ENCODE measurements at regions not wholly inside any gene's neighbourhood (a gene's known extent, or its start where the extent isn't known, plus 50 kb on each side); places are given as distances from the start of the nearest gene placed in this dataset.

DNA sequence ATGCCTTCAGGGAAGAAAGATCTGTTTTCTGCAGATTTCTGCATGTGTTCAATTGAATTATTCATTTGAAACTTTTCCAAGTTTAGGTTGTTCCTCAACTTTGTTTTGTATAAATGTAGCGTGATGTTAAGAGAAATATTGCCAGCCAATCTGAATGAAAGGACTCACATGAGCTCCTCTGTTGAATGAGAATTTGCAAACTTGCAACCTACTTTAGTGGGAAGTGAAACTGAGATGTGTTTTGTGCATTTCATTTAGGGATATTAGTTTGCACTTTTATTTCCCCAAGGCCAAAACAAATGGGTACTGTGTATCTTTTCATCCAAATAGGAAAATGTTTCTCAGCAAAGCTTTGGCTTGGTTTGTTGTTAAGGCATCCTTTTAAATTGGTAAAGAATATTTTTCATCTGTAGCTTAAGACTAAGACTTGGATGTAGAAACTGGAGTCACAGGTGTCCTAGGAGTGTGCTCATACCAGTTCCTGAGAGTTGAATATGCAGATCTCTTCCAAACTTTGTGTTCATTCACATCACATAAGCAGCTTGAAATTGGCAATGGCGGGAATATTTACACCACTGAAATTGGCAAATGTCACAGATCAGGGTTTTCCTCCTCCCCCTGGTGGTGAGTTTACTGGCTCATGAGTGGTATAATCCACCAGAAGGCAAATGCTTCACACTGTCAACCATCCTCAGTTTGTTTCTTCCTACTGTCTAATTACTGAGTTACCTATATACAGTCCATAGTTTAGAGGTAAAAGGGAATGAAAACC, 193.6 kb upstream of the BANK1 start:
- Histone ChIP-seq H3K27me3 (no peaks in the 10 kb centered on the region), H3K4me1 (peaks cover 3% of the 10 kb centered on the region), H3K4me3 (no peak overlapping the region), H3K9me3 (ENCODE audit: low read depth) (no peaks in the 10 kb centered on the region), H3F3A (ENCODE audit: low read depth) (no peaks in the 10 kb centered on the region), H3K36me3 (no peaks in the 10 kb centered on the region), H2AFZ (replicated peaks) (no peak overlapping the region), H3K79me2 (ENCODE audit: low read depth) (no peaks in the 10 kb centered on the region), H3K4me2 (no peak overlapping the region), H3K9ac (no peak overlapping the region), H4K20me1 (ENCODE audit: low read depth) (no peaks in the 10 kb centered on the region), H3K27ac (no peak overlapping the region)
- H3K27me3 Mint-ChIP-seq (ENCODE audit: insufficient read depth, low read depth) = no peaks in the 10 kb centered on the region
- H3K4me3 Mint-ChIP-seq = no peak overlapping the region
- no peaks in the 10 kb centered on the region for H3K9me3 Mint-ChIP-seq
- no peaks in the 10 kb centered on the region for H3K36me3 Mint-ChIP-seq
- TF ChIP-seq, protein P1, sequence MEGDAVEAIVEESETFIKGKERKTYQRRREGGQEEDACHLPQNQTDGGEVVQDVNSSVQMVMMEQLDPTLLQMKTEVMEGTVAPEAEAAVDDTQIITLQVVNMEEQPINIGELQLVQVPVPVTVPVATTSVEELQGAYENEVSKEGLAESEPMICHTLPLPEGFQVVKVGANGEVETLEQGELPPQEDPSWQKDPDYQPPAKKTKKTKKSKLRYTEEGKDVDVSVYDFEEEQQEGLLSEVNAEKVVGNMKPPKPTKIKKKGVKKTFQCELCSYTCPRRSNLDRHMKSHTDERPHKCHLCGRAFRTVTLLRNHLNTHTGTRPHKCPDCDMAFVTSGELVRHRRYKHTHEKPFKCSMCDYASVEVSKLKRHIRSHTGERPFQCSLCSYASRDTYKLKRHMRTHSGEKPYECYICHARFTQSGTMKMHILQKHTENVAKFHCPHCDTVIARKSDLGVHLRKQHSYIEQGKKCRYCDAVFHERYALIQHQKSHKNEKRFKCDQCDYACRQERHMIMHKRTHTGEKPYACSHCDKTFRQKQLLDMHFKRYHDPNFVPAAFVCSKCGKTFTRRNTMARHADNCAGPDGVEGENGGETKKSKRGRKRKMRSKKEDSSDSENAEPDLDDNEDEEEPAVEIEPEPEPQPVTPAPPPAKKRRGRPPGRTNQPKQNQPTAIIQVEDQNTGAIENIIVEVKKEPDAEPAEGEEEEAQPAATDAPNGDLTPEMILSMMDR (IDR thresholded peaks at IDR 0.05) = peak; percentile 15
- no peak for TF ChIP-seq EZH2 (IDR thresholded peaks at IDR 0.05)
- no peaks in the 10 kb centered on the region for H3K4me1 Mint-ChIP-seq
- no peak overlapping the region for H3K27ac Mint-ChIP-seq
- DNase-seq (ENCODE audit: low spot score) = no peak

GRCh38 chr4:101594588-101594987, 195.9 kb upstream of the BANK1 start:
- Histone ChIP-seq H3K4me1 (peaks cover 3% of the 10 kb centered on the region), H4K20me1 (ENCODE audit: low read depth) (no peaks in the 10 kb centered on the region), H3F3A (ENCODE audit: low read depth) (no peaks in the 10 kb centered on the region), H3K36me3 (no peaks in the 10 kb centered on the region), H3K9me3 (ENCODE audit: low read depth) (no peaks in the 10 kb centered on the region), H3K27ac (no peak overlapping the region), H3K27me3 (no peaks in the 10 kb centered on the region), H3K79me2 (ENCODE audit: low read depth) (no peaks in the 10 kb centered on the region), H3K4me3 (no peak overlapping the region), H3K4me2 (no peak overlapping the region), H2AFZ (replicated peaks) (no peak overlapping the region), H3K9ac (no peak overlapping the region)
- Mint-ChIP-seq H3K4me1 (no peaks in the 10 kb centered on the region), H3K27ac (no peak overlapping the region), H3K4me3 (no peak overlapping the region), H3K27me3 (ENCODE audit: insufficient read depth, low read depth) (no peaks in the 10 kb centered on the region), H3K36me3 (no peaks in the 10 kb centered on the region), H3K9me3 (no peaks in the 10 kb centered on the region)
- DNase-seq (ENCODE audit: low spot score) = no peak
- no peak for TF ChIP-seq EZH2 (IDR thresholded peaks at IDR 0.05)
- TF ChIP-seq EZH2phosphoT487 (IDR thresholded peaks at IDR 0.05) = no peak
- TF ChIP-seq, protein P1 (IDR thresholded peaks at IDR 0.05) = no peak

DNA sequence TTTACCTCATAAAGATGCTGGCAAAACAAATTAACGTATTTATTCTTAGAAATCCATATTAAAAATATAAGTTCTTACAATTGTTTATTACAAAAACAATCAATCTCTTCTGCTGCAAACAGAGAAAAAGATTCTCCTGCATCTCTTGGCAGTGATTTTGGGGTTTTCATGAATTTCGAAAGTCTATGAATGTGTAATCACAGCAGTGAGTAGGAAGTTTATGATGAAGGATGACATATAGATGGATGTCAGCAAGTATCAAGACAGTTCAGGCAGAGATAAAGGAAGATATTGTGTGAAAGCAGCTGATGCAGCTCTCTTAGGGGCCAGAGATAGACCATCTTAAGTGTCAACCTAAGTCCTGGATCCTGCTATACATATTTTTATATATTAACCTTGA, 196.9 kb upstream of the BANK1 start:
- no peaks in the 10 kb centered on the region for H3K36me3 Mint-ChIP-seq
- no peak overlapping the region for H3K4me3 Mint-ChIP-seq
- no peak overlapping the region for H3K27ac Mint-ChIP-seq
- no peaks in the 10 kb centered on the region for H3K4me1 Mint-ChIP-seq
- no peaks in the 10 kb centered on the region for H3K27me3 Mint-ChIP-seq (ENCODE audit: insufficient read depth, low read depth)
- H3F3A ChIP-seq (ENCODE audit: low read depth) = no peaks in the 10 kb centered on the region
- no peaks in the 10 kb centered on the region for H3K9me3 ChIP-seq (ENCODE audit: low read depth)
- no peak for DNase-seq (ENCODE audit: low spot score)
- H3K27ac ChIP-seq = no peak overlapping the region
- H3K4me1 ChIP-seq = peaks cover 3% of the 10 kb centered on the region
- H3K4me2 ChIP-seq = no peak overlapping the region
- TF ChIP-seq EZH2 (IDR thresholded peaks at IDR 0.05) (no peak), EZH2phosphoT487 (IDR thresholded peaks at IDR 0.05) (no peak)
- TF ChIP-seq, protein P1 (IDR thresholded peaks at IDR 0.05) = no peak
- no peak overlapping the region for H3K4me3 ChIP-seq
- H2AFZ ChIP-seq (replicated peaks) = no peak overlapping the region
- H3K9me3 Mint-ChIP-seq = no peaks in the 10 kb centered on the region
- H3K27me3 ChIP-seq = no peaks in the 10 kb centered on the region
- H3K79me2 ChIP-seq (ENCODE audit: low read depth) = no peaks in the 10 kb centered on the region
- H3K36me3 ChIP-seq = no peaks in the 10 kb centered on the region
- no peaks in the 10 kb centered on the region for H4K20me1 ChIP-seq (ENCODE audit: low read depth)
- no peak overlapping the region for H3K9ac ChIP-seq
